NCI-H2029 (cell line): ENCODE measurements at regions not wholly inside any gene's neighbourhood (a gene's known extent, or its start where the extent isn't known, plus 50 kb on each side); places are given as distances from the start of the nearest gene placed in this dataset.

Experiments
- DNase-seq: peaks from one replicate; lab custom pipeline; 2025; lab: John Stamatoyannopoulos, UW

DNA sequence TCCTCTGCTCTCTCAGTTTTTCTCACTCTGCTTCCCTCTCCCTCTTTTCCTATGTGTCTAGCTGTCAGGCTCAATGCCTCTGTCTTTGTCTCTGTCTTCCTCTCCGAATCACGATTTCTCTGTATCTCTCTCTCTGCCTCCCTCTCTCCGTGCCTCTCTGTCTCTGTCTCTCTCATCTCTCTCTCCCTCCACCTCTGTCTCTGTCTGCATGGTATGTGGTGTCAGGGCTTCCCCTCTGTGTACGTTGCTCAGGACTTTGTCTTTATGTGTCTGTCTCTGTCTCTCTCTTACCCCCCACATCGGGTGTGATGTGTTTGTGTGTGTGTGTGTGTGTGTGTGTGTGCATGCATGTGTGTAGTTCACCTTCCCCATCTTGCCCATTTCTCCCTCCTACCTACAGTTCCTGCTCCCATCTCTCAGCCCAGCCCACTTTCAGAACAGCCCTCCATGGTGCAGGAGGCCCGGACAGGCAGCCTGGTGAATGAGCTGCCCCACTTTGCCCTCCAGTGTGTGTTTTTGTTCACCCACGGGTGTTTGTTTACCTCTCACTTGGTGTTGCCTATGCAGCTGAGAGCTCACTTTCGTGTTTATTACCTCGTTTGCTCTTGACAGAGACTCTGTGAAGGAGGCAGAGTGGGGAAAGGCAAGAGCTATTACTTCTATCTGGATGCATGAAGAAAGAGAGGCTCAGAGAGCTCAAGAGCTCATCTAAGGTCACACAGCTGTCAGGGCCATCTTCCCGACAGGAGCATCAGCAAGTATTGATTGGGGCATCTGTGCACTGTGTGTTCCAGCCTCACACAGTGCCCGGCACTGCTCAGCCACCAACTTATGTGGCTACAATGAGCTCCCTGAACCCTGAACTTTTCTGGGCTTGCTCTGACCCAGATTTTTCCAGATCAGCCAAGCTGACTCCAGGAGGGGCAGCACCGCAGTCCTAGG, 163.5 kb upstream of the ZMIZ1 start:
- DNase-seq = no peak

DNA sequence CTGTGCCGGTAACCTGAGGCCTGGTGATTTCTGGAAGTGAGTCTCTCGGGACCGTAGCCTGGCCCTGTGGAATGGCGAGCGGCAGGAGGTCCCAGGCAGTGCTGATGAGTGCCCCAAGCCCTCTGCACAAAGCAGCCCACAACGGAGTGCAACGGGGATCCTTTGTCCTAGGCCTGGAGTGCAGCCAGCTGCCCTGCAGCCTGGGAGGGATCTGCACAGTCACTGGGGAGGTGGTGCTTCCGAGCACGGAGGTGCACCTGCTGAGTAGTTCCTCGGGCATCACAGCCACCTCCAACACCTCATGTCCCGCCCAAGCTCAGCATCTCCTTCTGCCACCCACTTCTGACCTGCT, 162.8 kb upstream of the ZMIZ1 start:
- no peak for DNase-seq

GRCh38 chr10:78906734-78907390, 161.9 kb upstream of the ZMIZ1 start:
- DNase-seq = no peak

DNA sequence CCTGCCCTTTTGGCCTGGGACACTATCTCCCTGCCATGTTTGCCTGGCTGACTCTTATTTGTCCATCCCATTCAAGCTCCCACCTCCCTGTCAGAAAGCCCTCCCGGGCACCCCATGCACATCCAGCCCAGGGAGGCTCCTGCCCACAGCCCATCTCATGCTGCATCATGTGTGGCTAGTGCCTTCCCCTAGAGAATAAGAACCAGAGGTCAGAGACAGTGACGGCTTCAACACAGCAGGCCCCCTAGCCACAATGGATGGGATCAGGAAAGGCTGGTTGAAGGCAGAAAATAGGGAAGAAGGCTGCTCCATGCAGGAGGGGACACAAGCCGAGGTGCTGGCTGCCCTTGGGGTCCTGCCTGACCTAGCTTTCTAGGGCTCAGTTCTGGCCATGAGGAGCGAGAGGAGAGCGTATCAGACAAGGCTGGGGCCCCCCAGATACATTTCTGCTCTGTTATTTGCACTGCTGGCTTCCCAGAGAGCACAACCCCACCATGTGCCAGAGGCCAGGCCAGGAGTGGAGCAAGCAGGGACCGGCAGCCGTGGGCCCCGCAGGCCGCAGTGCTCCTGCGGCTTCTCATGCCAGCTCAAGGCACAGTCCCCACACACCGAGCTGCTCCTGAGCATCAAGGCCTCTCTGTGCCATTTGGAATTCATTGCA, 161.1 kb upstream of the ZMIZ1 start:
- no peak for DNase-seq

GRCh38 chr10:78909221-78909620, 159.5 kb upstream of the ZMIZ1 start:
- no peak for DNase-seq

DNA sequence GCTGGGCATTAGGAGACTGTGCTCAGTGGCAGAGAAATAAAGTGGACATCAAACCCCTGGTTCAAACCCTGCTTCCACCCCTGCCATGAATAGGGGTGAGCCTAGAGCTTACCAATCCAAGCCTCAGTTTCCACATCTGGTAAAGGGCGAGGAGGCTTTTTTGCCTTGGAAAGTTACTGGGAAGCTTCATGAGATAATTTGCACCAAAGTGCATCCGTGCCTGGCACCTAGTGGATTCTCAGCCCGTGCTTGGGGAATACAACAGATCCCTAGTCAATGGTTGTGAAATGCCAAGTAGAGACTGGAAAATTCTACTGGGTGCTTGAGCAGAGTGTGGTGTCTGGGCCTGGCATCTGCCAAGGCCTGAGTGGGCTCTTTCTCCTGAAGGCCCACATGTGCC, 158.7 kb upstream of the ZMIZ1 start:
- DNase-seq = no peak

DNA sequence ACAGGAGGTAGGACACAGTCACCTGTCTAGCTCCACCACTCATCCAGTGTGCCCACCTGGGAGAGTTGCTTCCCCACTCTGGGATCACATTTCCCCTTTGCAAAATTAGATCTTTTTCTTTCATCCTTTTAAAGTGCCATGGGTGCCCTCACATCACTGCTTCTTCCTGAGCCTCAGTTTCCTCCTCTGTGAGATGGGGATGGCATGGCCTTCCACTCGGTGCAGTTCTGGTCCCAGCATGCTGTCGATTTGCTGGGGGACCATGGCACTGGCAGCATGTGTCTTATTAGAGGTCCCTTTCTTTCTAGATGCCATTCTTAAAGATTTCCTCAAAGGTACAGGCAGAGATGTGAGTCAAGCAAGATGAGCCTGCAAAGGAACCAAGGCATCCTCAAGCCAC, 158.3 kb upstream of the ZMIZ1 start:
- no peak for DNase-seq

GRCh38 chr10:78910886-78911285, 157.9 kb upstream of the ZMIZ1 start:
- no peak for DNase-seq

DNA sequence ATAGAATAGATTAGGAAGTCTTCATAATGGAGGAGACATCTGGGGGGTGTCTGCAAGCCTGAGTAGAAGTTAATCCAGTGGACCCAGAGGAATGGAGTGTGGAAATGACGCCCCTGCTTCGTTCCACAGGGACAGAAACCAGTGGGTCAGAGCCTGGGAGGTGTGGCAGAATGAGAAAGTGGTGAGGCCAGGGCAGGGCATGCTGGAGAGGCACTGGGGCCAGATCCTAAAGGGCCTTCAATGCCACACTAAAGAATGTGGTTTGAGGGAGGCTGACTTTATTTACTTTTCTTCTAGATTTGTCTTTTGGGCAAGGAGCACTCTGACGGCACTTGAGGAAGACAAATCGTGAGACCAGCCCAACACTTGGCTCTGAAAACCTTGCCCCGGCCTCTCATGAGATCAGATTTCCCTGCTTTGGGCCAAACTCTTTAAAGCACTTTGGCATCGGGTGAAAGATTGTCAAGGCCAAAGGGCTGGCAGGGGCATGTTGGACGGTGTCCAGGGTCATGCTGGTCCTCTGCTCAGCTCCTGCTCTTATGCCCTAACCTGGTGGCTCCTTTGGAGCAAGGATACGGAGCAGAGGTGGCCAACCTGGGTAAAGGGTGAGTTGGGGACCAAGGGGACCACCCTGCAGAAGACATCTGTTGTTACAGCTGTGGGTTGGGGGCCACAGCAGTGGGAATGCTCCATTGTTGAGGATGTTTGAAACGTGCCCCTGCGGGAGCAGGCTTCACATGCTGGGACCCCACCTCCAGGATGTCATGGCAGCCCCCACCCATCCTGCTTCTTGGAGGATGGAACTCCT, 157.0 kb upstream of the ZMIZ1 start:
- no peak for DNase-seq

DNA sequence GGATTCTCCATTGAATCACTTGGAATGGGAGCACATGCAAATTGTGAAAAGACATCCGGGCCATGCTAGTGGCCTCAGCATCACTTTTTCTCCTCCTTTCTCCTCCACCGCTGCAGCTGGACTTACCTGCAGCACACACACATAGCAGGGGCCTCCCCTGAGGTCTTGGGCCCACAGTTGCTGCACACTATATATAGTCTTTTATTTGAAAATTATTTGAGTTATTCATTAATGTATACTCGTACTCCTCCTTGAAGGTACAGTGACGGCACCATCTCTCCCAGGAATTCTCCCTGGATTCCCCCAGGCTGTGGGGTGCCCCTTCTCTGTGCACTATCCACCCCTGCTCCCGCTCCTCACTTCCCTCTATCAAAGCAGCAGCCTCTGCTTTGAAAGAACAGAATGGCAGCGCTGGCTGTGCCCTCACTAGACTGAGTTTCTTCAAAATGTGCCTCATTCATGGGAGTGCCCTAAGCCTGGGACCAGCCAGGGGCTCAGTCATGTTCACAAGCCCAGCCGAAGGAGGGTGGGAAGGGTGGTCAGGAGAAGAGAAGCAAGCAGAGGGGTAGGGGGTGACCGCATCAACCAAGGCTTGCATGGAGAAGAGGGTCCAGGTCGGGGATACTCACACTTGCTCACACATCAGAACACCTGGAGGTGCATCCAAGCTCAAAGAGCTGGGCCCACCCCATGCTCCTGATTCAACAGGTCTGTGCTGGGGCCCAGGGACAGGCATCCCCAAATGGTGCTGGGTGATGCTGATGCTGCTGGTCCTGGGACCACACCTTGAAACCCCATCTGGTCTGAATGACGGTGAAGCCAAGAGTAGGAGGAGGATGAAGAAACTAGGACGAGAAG, 156.2 kb upstream of the ZMIZ1 start:
- no peak for DNase-seq

GRCh38 chr10:78913219-78914059, 155.3 kb upstream of the ZMIZ1 start:
- no peak for DNase-seq

GRCh38 chr10:78914060-78914378, 154.7 kb upstream of the ZMIZ1 start:
- DNase-seq = no peak

DNA sequence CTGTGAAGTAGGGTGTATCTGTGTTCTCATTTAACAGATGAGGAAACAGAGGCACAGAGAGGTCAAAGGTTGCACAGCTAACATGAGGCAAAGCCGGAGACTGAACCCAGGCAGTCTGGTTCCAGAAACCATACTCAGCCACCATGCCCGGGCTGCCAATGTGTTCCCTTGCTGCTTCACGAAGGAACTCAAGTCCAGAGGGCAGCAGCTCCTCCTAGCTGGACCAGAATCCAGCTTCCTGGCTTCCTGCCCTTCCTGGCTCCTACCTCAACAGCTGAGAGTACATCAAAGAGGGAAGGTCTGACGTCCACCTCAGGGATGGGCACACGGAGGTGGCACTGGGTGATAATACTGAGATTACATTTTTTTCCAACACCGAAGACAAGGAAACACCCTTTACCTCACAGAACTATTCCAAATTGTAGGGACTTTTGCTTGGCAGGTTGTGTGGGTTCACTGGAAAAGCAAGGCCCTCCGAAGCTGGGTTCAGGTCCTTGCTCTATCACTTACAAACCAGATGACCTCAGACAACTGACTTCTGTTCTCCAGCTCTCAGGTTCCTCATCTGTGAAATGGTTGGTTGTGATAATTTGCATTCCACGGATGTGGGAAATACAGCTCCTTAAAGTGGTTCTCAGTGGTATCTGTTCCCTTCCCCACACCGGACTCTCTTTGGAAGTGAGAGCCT, 154.1 kb upstream of the ZMIZ1 start:
- no peak for DNase-seq

DNA sequence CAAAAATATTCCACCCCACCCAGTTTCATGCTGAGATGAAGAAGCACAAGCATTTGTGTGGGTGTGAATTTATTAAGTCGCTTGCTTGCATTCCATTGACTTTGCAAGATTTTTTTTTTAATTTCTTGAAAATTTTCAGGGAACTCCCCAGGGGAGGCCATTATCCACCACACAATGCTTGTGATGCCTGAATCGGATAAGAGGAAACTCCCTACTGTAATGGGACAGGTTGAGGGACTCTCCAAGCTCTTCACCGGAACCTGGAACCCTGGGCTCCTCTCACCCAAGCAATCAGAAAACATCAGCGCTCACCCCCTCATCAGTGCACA, 153.6 kb upstream of the ZMIZ1 start:
- no peak for DNase-seq

DNA sequence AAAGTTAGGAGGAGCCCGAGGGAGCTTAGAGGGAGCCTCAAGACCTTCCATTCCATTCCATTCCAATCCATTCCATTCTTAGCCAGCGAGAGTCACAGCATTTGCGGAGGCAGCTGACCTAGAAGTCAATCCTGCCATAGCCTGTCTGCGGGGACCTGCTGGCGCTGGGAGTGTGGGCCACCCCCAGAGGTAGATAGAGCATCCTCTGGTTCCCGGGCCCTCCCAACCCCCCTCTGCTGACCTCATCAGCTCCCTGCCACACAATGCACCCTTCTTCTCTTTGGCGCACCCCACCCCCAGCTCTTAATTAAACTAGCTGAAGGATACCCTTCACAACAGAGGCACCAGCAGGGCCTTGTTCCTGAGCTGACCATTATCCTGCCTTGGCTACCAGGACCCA, 152.5 kb upstream of the ZMIZ1 start:
- no peak for DNase-seq

DNA sequence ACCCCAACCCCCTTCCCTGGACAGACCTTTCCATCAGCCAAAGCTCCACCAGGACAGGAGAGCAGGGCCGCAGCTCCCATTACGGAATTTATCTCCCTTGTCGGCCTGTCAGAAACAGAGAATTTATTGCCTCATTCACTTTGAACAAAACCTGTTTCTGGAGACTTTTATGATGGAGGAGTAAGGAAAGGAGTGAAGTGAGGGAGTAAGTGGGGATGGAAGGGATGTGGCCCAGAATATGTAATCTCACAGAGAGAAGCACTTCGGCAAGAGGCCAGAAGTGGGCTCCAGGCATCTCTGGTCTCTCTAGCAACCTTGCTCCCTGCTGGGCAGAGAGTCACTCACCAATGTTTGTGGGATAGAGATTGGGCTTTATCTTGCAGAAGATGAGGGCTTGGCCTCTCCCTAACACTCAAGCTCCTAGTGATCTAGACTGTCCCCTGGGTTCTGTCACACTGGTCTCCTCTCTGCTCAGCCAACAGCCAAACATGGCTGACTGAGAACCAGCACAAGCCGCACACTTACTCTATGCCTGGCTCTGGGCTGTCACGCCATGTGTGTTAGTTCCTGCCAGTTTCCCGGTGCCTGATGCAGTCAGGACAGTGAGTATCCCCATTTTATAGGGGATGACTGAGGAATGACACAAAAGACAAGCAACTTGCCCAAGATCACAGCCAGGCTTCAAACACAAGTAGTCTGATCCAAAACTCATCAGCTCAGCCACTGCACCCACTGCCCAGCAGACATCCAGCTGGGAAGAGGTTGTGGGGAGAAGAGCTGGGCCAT, 149.4 kb upstream of the ZMIZ1 start:
- DNase-seq = no peak

GRCh38 chr10:78920011-78920410, 148.8 kb upstream of the ZMIZ1 start:
- no peak for DNase-seq

GRCh38 chr10:78921895-78922294, 146.9 kb upstream of the ZMIZ1 start:
- DNase-seq = no peak

- DNase-seq = no peak
Observed at GRCh38 chr10:78923647-78924318, 145.0 kb upstream of the ZMIZ1 start.
